H54 (cell line): ENCODE measurements at regions not wholly inside any gene's neighbourhood (a gene's known extent, or its start where the extent isn't known, plus 50 kb on each side); places are given as distances from the start of the nearest gene placed in this dataset.

Source experiments
- DNase-seq: peaks from one replicate; pipeline ENCODE4 v3.0.0; 2011; ENCODE audit warnings: low spot score, mixed read lengths; ENCODE audit not compliant: insufficient read length
- FAIRE-seq: peaks from 3 replicates; lab custom pipeline; 2011; peaks lifted over from hg19 to GRCh38; lab: Jason Lieb, UNC
- POLR2A ChIP-seq: IDR thresholded peaks from 2 replicates; pipeline ENCODE4 v1.6.1; 2011; ENCODE audit warnings: low read depth, mild to moderate bottlenecking, low read length

GRCh38 chr13:33454844-33455705 is 169.5 kb upstream of the STARD13 start:
- DNase-seq, result no peak
- TF ChIP-seq POLR2A, result no peak

GRCh38 chr13:33459702-33460101 is 174.1 kb upstream of the STARD13 start:
- FAIRE-seq (no peak), DNase-seq (no peak)
- no peak for TF ChIP-seq POLR2A

More at GRCh38 chr13:33454844-33455705, 169.5 kb upstream of the STARD13 start:
- no peak for FAIRE-seq

GRCh38 chr13:33462109-33462508 is 176.6 kb upstream of the STARD13 start:
- TF ChIP-seq POLR2A, result no peak
- FAIRE-seq (no peak), DNase-seq (no peak)

GRCh38 chr13:33464345-33464744 is 178.8 kb upstream of the STARD13 start:
- TF ChIP-seq POLR2A, result no peak
- FAIRE-seq (no peak), DNase-seq (no peak)

- no peak for DNase-seq
These were observed 180.7 kb upstream of the STARD13 start for GRCh38 chr13:33466262-33466661.

GRCh38 chr13:33467556-33467955 is 182.0 kb upstream of the STARD13 start:
- TF ChIP-seq POLR2A, result no peak
- no peak for FAIRE-seq
- no peak for DNase-seq

More at GRCh38 chr13:33466262-33466661, 180.7 kb upstream of the STARD13 start:
- TF ChIP-seq POLR2A, result no peak
- FAIRE-seq, result no peak

GRCh38 chr13:33471204-33471603 is 185.6 kb upstream of the STARD13 start:
- FAIRE-seq (no peak), DNase-seq (no peak)
- no peak for TF ChIP-seq POLR2A

GRCh38 chr13:33472446-33472845 is 186.9 kb upstream of the STARD13 start:
- TF ChIP-seq POLR2A, result no peak
- FAIRE-seq, result no peak

GRCh38 chr13:33479105-33479504 is 193.6 kb upstream of the STARD13 start:
- DNase-seq, result no peak
- no peak for TF ChIP-seq POLR2A
- no peak for FAIRE-seq

More at GRCh38 chr13:33472446-33472845, 186.9 kb upstream of the STARD13 start:
- no peak for DNase-seq

- FAIRE-seq, result no peak
- DNase-seq, result no peak
These were observed 195.0 kb upstream of the STARD13 start for GRCh38 chr13:33480561-33480960.

GRCh38 chr13:33483471-33483870 is 197.9 kb upstream of the STARD13 start:
- FAIRE-seq (no peak), DNase-seq (no peak)
- TF ChIP-seq POLR2A, result no peak

More at GRCh38 chr13:33480561-33480960, 195.0 kb upstream of the STARD13 start:
- TF ChIP-seq POLR2A, result no peak

GRCh38 chr13:33485247-33485646 is 199.7 kb upstream of the STARD13 start:
- no peak for FAIRE-seq
- DNase-seq, result no peak
- no peak for TF ChIP-seq POLR2A

- no peak for TF ChIP-seq POLR2A
- FAIRE-seq (no peak), DNase-seq (no peak)
These were observed 202.2 kb upstream of the STARD13 start for GRCh38 chr13:33487575-33488243.

- TF ChIP-seq POLR2A, result no peak
- FAIRE-seq (no peak), DNase-seq (no peak)
These were observed 204.0 kb upstream of the STARD13 start for GRCh38 chr13:33489563-33489962.
